Spleen (tissue), 11 donors: ENCODE measurements at regions not wholly inside any gene's neighbourhood (a gene's known extent, or its start where the extent isn't known, plus 50 kb on each side); places are given as distances from the start of the nearest gene placed in this dataset.

Experiments used
- DNase-seq: peaks from one replicate; pipeline ENCODE4 v3.0.0-alpha.2; 2020
- H3K27ac ChIP-seq, 8 donors: fragments of 200-600 bp; sonication (generic) in 7 of 8; 1 replicate in 4 of 8; 2 replicates in 4 of 8; pipeline versions ENCODE4 v1.5.0 to v1.8.0; 2016 to 2021; ENCODE audit warnings: inconsistent platforms in 4 of 8, mild to moderate bottlenecking in 4 of 8, moderate library complexity in 1 of 8
- H3K27me3 ChIP-seq, 7 donors: fragments of 200-600 bp; sonication (generic) in 6 of 7; replicated peaks in 1 of 7; 1 replicate in 4 of 7; 2 replicates in 3 of 7; pipeline versions ENCODE4 v1.5.0 to v1.8.0; 2016 to 2021; ENCODE audit warnings: inconsistent platforms in 3 of 7, mild to moderate bottlenecking in 1 of 7
- H3K36me3 ChIP-seq, 6 donors: fragments of 200-600 bp; sonication (generic) in 5 of 6; 1 replicate in 4 of 6; 2 replicates in 2 of 6; pipeline versions ENCODE4 v1.5.0 to v1.8.0; 2016 to 2021; ENCODE audit warnings: inconsistent platforms in 2 of 6
- H3K4me1 ChIP-seq, 6 donors: fragments of 200-600 bp; sonication (generic) in 5 of 6; 1 replicate in 3 of 6; 2 replicates in 3 of 6; pipeline versions ENCODE4 v1.5.0 to v1.8.0; 2016 to 2021; ENCODE audit warnings: inconsistent platforms in 3 of 6
- H3K4me3 ChIP-seq, 8 donors: fragments of 200-600 bp; sonication (generic) in 7 of 8; 1 replicate in 4 of 8; 2 replicates in 4 of 8; pipeline versions ENCODE4 v1.5.0 to v1.8.0; 2016 to 2021; ENCODE audit warnings: inconsistent platforms in 4 of 8, mild to moderate bottlenecking in 4 of 8, moderate library complexity in 2 of 8
- H3K9me3 ChIP-seq, 8 donors: fragments of 200-600 bp; sonication (generic) in 7 of 8; 1 replicate in 4 of 8; 2 replicates in 4 of 8; pipeline versions ENCODE4 v1.5.0 to v1.8.0; 2016 to 2021; ENCODE audit warnings: inconsistent platforms in 4 of 8
- CTCF ChIP-seq, 11 experiments: fragments of 200-600 bp in 7 of 11; fragments of 450-650 bp in 4 of 11; sonication (generic) in 4 of 11; IDR thresholded peaks in 8 of 11; conservative IDR thresholded peaks in 3 of 11; 1 replicate in 7 of 11; 2 replicates in 4 of 11; pipeline versions ENCODE4 v1.4.0 to v1.8.0; 2016 to 2021; ENCODE audit warnings: antibody characterized with exemption in 11 of 11, inconsistent platforms in 4 of 11, mild to moderate bottlenecking in 1 of 11
- POLR2A ChIP-seq, 3 donors: fragments of 450-650 bp; IDR thresholded peaks; one replicate each; pipeline ENCODE4 v1.5.1; 2017; ENCODE audit warnings: antibody characterized with exemption in 3 of 3, mild to moderate bottlenecking in 1 of 3
- POLR2AphosphoS5 ChIP-seq, 3 donors: sonication (generic); formaldehyde crosslinking; IDR thresholded peaks; one replicate each; pipeline ENCODE4 v1.5.1; 2017; ENCODE audit warnings: antibody characterized with exemption in 3 of 3
- WGBS, 5 donors: extraction: QIAGEN DNeasy Blood & Tissue Kit in 3 of 5; methylation state at CpG; one replicate each; pipeline versions ENCODE4 v1.1.5 to v1.1.7; 2013 to 2018; 5-methylcytosine and 5-hydroxymethylcytosine counted together
- intact Hi-C: fragments of 100-400 bp; cut with DNase I; formaldehyde crosslinking; loops from one replicate; pipeline ENCODE4 v1.15.0; 2023; ENCODE audit warnings: low total_unique reads
- donor health status: healthy with polysubstance abuse.
- donor health status: DM: no; HTN: no; CAD: no; lungs with moderate emphysema.
- donor health status: DM: no; HTN: no; CAD: no.
- donor health status: Bipolar disorder and iron deficiency.
- donor health status: healthy.
- donor health status: DM: no; HTN: no; CAD: no.
- donor health status: DM: yes; HTN: yes; CAD: no.

GRCh38 chr1:82823876-82824275, 1023.1 kb downstream of the ADGRL2 start:
- 62 to 93% (median 89%) methylated on average over 3 of the region's 3 CpGs for WGBS, 5 donors
- no peaks in the 10 kb centered on the region for H3K9me3 ChIP-seq
- no peaks in the 10 kb centered on the region for H3K4me1 ChIP-seq
- DNase-seq: no peak
- no peak for TF ChIP-seq POLR2AphosphoS5 (IDR thresholded peaks at IDR 0.05)
- no peak for TF ChIP-seq CTCF (IDR thresholded peaks at IDR 0.05 in 8 of 11, conservative IDR thresholded peaks at IDR 0.05 in 3 of 11)
- TF ChIP-seq POLR2A (IDR thresholded peaks at IDR 0.05): no peak
- no peaks in the 10 kb centered on the region for H3K36me3 ChIP-seq
- no peak overlapping the region for H3K27ac ChIP-seq
- no peak overlapping the region for H3K4me3 ChIP-seq
- H3K27me3 ChIP-seq: no peaks in the 10 kb centered on the region
- intact Hi-C loops: no loop called here

GRCh38 chr1:82820816-82821215, 1020.1 kb downstream of the ADGRL2 start:
- no peak overlapping the region for H3K27ac ChIP-seq
- no peaks in the 10 kb centered on the region for H3K4me1 ChIP-seq
- no peak for DNase-seq
- WGBS, 5 donors: 78 to 88% (median 82%) methylated on average over 3 of the region's 3 CpGs
- intact Hi-C loops: no loop called here
- no peak overlapping the region for H3K4me3 ChIP-seq
- no peak for TF ChIP-seq CTCF (IDR thresholded peaks at IDR 0.05 in 8 of 11, conservative IDR thresholded peaks at IDR 0.05 in 3 of 11)
- TF ChIP-seq POLR2AphosphoS5 (IDR thresholded peaks at IDR 0.05): no peak
- no peak for TF ChIP-seq POLR2A (IDR thresholded peaks at IDR 0.05)
- H3K36me3 ChIP-seq: no peaks in the 10 kb centered on the region
- H3K9me3 ChIP-seq: no peaks in the 10 kb centered on the region
- H3K27me3 ChIP-seq: no peaks in the 10 kb centered on the region

- H3K27me3 ChIP-seq: no peaks in the 10 kb centered on the region
- WGBS, 5 donors: 53 to 77% (median 59%) methylated on average over 1 of the region's 1 CpG
- H3K27ac ChIP-seq: no peak overlapping the region
- intact Hi-C loops: no loop called here
- no peak for DNase-seq
- no peak overlapping the region for H3K4me3 ChIP-seq
- TF ChIP-seq CTCF (IDR thresholded peaks at IDR 0.05 in 8 of 11, conservative IDR thresholded peaks at IDR 0.05 in 3 of 11) (no peak), POLR2AphosphoS5 (IDR thresholded peaks at IDR 0.05) (no peak), POLR2A (IDR thresholded peaks at IDR 0.05) (no peak)
- no peaks in the 10 kb centered on the region for H3K9me3 ChIP-seq
- no peaks in the 10 kb centered on the region for H3K4me1 ChIP-seq
- H3K36me3 ChIP-seq: no peaks in the 10 kb centered on the region
Measured at GRCh38 chr1:82819234-82819633, 1018.5 kb downstream of the ADGRL2 start.

- Histone ChIP-seq H3K4me1 (no peaks in the 10 kb centered on the region), H3K36me3 (no peaks in the 10 kb centered on the region), H3K27me3 (no peaks in the 10 kb centered on the region), H3K9me3 (no peaks in the 10 kb centered on the region), H3K4me3 (no peak overlapping the region), H3K27ac (no peak overlapping the region)
- WGBS, 5 donors: 87 to 100% (median 93%) methylated on average over 1 of the region's 1 CpG
- DNase-seq: no peak
- TF ChIP-seq POLR2AphosphoS5 (IDR thresholded peaks at IDR 0.05): no peak
- no peak for TF ChIP-seq POLR2A (IDR thresholded peaks at IDR 0.05)
- no peak for TF ChIP-seq CTCF (IDR thresholded peaks at IDR 0.05 in 8 of 11, conservative IDR thresholded peaks at IDR 0.05 in 3 of 11)
- intact Hi-C loops: no loop called here
Measured at GRCh38 chr1:82818586-82818985, 1017.9 kb downstream of the ADGRL2 start.
